ENCODE measurements at regions not wholly inside any gene's neighbourhood (a gene's known extent, or its start where the extent isn't known, plus 50 kb on each side); places are given as distances from the start of the nearest gene placed in this dataset.

GRCh38 chr14:61122862-61123261, 141.8 kb downstream of the SLC38A6 start:
- Mint-ChIP-seq H3K4me1 (ENCODE audit: low read depth, unreplicated experiment) (peaks cover 10% of the 10 kb centered on the region), H3K27me3 (ENCODE audit: unreplicated experiment) (no peaks in the 10 kb centered on the region), H3K27ac (ENCODE audit: unreplicated experiment) (no peak overlapping the region), H3K9me3 (ENCODE audit: unreplicated experiment) (peaks cover 6% of the 10 kb centered on the region), H3K4me3 (ENCODE audit: unreplicated experiment) (no peak overlapping the region), H3K36me3 (ENCODE audit: unreplicated experiment) (peaks cover 9% of the 10 kb centered on the region)
- no peak for DNase-seq
- TF ChIP-seq CTCF (IDR thresholded peaks at IDR 0.05; ENCODE audit: partially characterized antibody, unreplicated experiment) = no peak

- no peak for TF ChIP-seq CTCF (IDR thresholded peaks at IDR 0.05; ENCODE audit: partially characterized antibody, unreplicated experiment)
- Mint-ChIP-seq H3K27me3 (ENCODE audit: unreplicated experiment) (no peaks in the 10 kb centered on the region), H3K4me1 (ENCODE audit: low read depth, unreplicated experiment) (peaks cover 5% of the 10 kb centered on the region), H3K36me3 (ENCODE audit: unreplicated experiment) (peaks cover 3% of the 10 kb centered on the region), H3K9me3 (ENCODE audit: unreplicated experiment) (peaks cover 2% of the 10 kb centered on the region), H3K4me3 (ENCODE audit: unreplicated experiment) (no peak overlapping the region), H3K27ac (ENCODE audit: unreplicated experiment) (no peak overlapping the region)
- DNase-seq = no peak
These were observed 140.3 kb downstream of the SLC38A6 start for GRCh38 chr14:61121355-61121787.

- Mint-ChIP-seq H3K9me3 (ENCODE audit: unreplicated experiment) (peaks cover 2% of the 10 kb centered on the region), H3K36me3 (ENCODE audit: unreplicated experiment) (peaks cover 4% of the 10 kb centered on the region), H3K27ac (ENCODE audit: unreplicated experiment) (no peak overlapping the region)
These were observed 139.5 kb downstream of the SLC38A6 start for GRCh38 chr14:61120576-61120975.

GRCh38 chr14:61119006-61119405, 138.0 kb downstream of the SLC38A6 start:
- Mint-ChIP-seq H3K4me1 (ENCODE audit: low read depth, unreplicated experiment) (no peaks in the 10 kb centered on the region), H3K4me3 (ENCODE audit: unreplicated experiment) (no peak overlapping the region), H3K27ac (ENCODE audit: unreplicated experiment) (no peak overlapping the region), H3K9me3 (ENCODE audit: unreplicated experiment) (peaks cover 2% of the 10 kb centered on the region), H3K27me3 (ENCODE audit: unreplicated experiment) (no peaks in the 10 kb centered on the region), H3K36me3 (ENCODE audit: unreplicated experiment) (peaks cover 18% of the 10 kb centered on the region)
- no peak for TF ChIP-seq CTCF (IDR thresholded peaks at IDR 0.05; ENCODE audit: partially characterized antibody, unreplicated experiment)
- DNase-seq = no peak

More at GRCh38 chr14:61120576-61120975, 139.5 kb downstream of the SLC38A6 start:
- DNase-seq = no peak
- TF ChIP-seq CTCF (IDR thresholded peaks at IDR 0.05; ENCODE audit: partially characterized antibody, unreplicated experiment) = no peak
- no peaks in the 10 kb centered on the region for H3K4me1 Mint-ChIP-seq (ENCODE audit: low read depth, unreplicated experiment)
- no peak overlapping the region for H3K4me3 Mint-ChIP-seq (ENCODE audit: unreplicated experiment)
- no peaks in the 10 kb centered on the region for H3K27me3 Mint-ChIP-seq (ENCODE audit: unreplicated experiment)

GRCh38 chr14:61116369-61116768, 135.3 kb downstream of the SLC38A6 start:
- peaks cover 22% of the 10 kb centered on the region for H3K36me3 Mint-ChIP-seq (ENCODE audit: unreplicated experiment)
- no peak overlapping the region for H3K27ac Mint-ChIP-seq (ENCODE audit: unreplicated experiment)
- TF ChIP-seq CTCF (IDR thresholded peaks at IDR 0.05; ENCODE audit: partially characterized antibody, unreplicated experiment) = no peak
- H3K27me3 Mint-ChIP-seq (ENCODE audit: unreplicated experiment) = no peaks in the 10 kb centered on the region
- no peak overlapping the region for H3K4me3 Mint-ChIP-seq (ENCODE audit: unreplicated experiment)
- DNase-seq = no peak
- H3K9me3 Mint-ChIP-seq (ENCODE audit: unreplicated experiment) = peaks cover 9% of the 10 kb centered on the region
- no peaks in the 10 kb centered on the region for H3K4me1 Mint-ChIP-seq (ENCODE audit: low read depth, unreplicated experiment)
